ENCODE measurements at regions not wholly inside any gene's neighbourhood (a gene's known extent, or its start where the extent isn't known, plus 50 kb on each side); places are given as distances from the start of the nearest gene placed in this dataset.

GRCh38 chr11:134581966-134582769 lies 170.1 kb upstream of the B3GAT1 start:
- no peak for DNase-seq

GRCh38 chr11:134581121-134581626 lies 169.1 kb upstream of the B3GAT1 start:
- DNase-seq, result no peak

- DNase-seq, result no peak
Observed at GRCh38 chr11:134580610-134580975, 168.6 kb upstream of the B3GAT1 start.

- no peak for DNase-seq
Observed at GRCh38 chr11:134579724-134580609, 167.9 kb upstream of the B3GAT1 start.

- no peak for DNase-seq
Observed at GRCh38 chr11:134578807-134579723, 167.0 kb upstream of the B3GAT1 start.

GRCh38 chr11:134577751-134578395 lies 165.8 kb upstream of the B3GAT1 start:
- DNase-seq, result no peak

- no peak for DNase-seq
Observed at GRCh38 chr11:134576721-134577171, 164.7 kb upstream of the B3GAT1 start.

- no peak for DNase-seq
Observed at GRCh38 chr11:134576286-134576685, 164.2 kb upstream of the B3GAT1 start.

- no peak for DNase-seq
Observed at GRCh38 chr11:134575504-134576230, 163.6 kb upstream of the B3GAT1 start.

- no peak for DNase-seq
Observed at GRCh38 chr11:134574947-134575346, 162.9 kb upstream of the B3GAT1 start.

GRCh38 chr11:134574425-134574824 lies 162.4 kb upstream of the B3GAT1 start:
- no peak for DNase-seq

- no peak for DNase-seq
Observed at GRCh38 chr11:134573857-134574256, 161.8 kb upstream of the B3GAT1 start.

- DNase-seq, result no peak
Observed at GRCh38 chr11:134572741-134573675, 161.0 kb upstream of the B3GAT1 start.

GRCh38 chr11:134571301-134571700 lies 159.3 kb upstream of the B3GAT1 start:
- no peak for DNase-seq

GRCh38 chr11:134569195-134569594 lies 157.2 kb upstream of the B3GAT1 start:
- DNase-seq, result no peak

- DNase-seq, result no peak
Observed at GRCh38 chr11:134566311-134566710, 154.3 kb upstream of the B3GAT1 start.

GRCh38 chr11:134565343-134565891 lies 153.4 kb upstream of the B3GAT1 start:
- DNase-seq, result no peak

GRCh38 chr11:134564472-134565200 lies 152.6 kb upstream of the B3GAT1 start:
- DNase-seq, result no peak

GRCh38 chr11:134562941-134563471 lies 151.0 kb upstream of the B3GAT1 start:
- no peak for DNase-seq
